NCI-H1092 (cell line): ENCODE measurements at regions not wholly inside any gene's neighbourhood (a gene's known extent, or its start where the extent isn't known, plus 50 kb on each side); places are given as distances from the start of the nearest gene placed in this dataset.

Experiments used
- DNase-seq: peaks from one replicate; lab custom pipeline; 2025; lab: John Stamatoyannopoulos, UW

- DNase-seq = no peak
Measured at GRCh38 chr4:180808862-180809261, 1434.3 kb upstream of the TENM3 start.

DNA sequence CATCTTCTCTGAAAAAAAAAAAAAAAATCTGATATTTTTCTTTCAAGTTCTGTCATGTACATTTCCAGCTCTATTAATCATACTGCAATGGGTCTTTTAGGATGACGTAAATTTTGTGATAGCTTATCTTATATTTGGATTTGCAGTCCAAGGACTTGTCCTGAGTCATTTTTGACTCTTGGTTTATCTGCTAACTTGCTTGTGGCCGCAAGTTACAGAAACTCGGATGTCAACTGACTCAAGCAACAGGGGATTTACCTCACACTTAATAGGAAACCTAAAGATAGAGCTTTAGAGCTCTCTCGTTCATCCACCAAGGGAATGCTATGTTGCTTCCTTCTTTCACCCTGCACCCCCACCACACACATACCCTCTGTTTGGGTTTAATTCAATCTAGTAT is 1433.8 kb upstream of the TENM3 start:
- DNase-seq = no peak

DNA sequence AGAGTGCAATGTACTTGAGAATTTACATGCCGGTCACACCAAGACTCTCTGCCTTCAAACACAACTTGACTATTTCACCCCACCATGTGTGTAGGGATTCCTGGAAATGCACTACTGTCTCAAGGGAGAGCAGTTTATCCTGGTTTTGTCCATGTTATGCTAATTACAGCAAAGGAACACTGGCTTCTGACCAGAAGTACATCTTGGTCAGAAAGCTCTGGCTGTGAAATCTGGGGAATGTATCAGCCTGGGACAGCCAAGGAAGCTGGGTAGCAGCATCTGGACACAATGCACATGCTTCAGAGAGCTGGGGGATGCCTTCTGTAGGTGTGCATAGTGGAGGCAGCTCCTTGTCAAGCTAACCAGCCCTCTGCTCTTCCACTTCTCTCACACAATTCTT is 1432.6 kb upstream of the TENM3 start:
- DNase-seq = no peak

- no peak for DNase-seq
Measured at GRCh38 chr4:180811556-180811955, 1431.6 kb upstream of the TENM3 start.

GRCh38 chr4:180812783-180813182 is 1430.4 kb upstream of the TENM3 start:
- no peak for DNase-seq

DNA sequence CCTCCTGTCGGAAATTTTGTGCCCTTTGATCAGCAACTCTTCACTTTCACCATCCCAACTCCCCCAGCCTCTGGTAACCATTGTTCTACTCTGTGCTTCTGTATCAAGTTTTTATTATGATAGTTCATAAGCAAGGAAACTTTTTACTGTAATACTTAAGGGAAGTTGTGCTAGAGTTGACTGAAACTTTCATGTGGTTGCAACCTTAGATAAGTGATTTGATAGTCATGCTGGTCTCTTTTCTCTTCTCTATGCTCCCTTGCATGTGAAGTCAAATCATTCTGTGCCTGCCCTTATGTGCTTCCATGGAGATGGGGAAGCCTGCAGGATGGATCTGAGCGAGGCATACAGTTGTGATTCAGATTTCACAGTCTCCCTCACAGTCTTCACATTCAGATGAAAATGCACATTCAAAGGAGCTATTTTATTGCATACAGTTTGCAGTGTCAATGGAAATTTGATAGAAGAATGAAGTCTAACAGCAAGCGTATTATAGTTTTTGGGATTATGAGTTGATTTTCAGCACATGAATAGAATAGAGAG is 1428.3 kb upstream of the TENM3 start:
- DNase-seq = no peak

- no peak for DNase-seq
Measured at GRCh38 chr4:180817529-180817928, 1425.7 kb upstream of the TENM3 start.

DNA sequence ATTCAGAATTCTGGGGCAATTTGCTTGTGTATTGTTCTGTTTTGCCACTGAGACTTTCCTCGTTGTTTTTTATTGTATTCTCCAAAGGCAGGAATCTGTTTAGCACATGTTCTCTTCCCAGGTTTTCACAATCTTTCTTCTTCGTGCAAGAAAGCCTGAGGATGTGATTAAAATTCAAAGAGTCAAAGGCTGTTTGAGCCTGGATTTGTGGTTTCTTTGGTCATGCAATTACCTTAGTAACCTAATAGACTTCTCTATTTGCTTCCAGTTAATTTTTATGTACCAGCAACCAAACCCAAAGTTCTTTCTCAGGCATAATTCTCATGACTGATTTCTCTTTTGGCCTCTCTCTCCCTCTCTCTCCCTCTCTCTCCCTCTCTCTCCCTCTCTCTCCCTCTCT is 1420.1 kb upstream of the TENM3 start:
- DNase-seq = no peak

DNA sequence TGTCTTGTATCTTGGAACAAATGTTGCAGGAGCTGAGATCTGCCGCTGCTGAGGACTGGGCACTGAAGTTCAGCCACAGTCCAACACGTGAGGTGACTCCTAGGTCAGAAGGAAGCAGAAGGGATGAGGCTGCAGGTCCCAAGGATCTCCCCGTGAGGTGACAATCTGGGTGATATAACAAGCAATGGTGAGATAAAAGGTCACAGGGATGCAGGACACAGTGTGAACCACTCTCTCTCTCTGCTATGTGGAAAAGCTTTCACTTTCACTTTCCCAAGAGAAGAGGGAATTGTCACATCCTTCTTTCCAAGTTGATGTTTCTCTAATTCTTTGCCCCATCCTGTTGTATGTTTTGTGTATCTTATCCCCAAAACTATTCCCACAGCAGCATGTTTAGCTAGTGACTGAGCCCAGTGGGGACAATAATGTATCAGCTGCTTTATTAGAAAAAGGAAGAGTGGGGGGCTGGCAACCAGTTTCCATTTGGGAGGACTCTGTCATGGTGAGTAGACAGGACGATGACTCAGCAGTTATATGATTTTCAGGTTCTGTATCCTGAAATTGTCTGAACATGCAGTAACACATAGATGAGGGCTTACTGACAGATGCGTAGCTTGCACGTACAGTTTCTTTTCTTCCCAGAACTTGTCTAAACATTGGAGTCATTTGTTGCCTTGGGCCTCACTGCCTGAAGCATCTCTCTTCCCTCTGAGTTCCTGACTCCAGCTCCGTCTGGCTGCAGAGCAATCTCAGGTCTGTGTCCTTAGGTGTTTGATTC is 1415.8 kb upstream of the TENM3 start:
- DNase-seq = no peak

- DNase-seq = peak; percentile 35
Measured at GRCh38 chr4:180828455-180829018, 1414.7 kb upstream of the TENM3 start.

- no peak for DNase-seq
Measured at GRCh38 chr4:180832073-180832472, 1411.1 kb upstream of the TENM3 start.

DNA sequence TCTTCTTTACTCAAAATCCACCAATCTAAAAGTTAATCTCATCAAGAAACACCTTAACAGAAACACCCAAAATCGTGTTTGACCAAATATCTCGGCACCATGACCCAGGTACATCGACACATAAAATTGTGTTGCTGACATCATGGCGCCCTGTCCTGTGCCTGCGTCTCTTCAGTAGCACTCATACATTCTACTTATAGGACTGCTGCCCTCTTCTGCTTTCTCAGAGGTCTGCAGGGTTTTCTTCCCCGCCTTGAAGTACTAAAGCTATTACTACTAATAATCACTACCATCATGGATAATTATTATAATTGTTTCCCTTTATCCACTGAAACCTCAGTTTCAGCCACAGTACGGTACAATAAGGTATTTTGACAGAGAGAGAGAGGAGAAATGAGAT is 1403.1 kb upstream of the TENM3 start:
- DNase-seq = no peak

DNA sequence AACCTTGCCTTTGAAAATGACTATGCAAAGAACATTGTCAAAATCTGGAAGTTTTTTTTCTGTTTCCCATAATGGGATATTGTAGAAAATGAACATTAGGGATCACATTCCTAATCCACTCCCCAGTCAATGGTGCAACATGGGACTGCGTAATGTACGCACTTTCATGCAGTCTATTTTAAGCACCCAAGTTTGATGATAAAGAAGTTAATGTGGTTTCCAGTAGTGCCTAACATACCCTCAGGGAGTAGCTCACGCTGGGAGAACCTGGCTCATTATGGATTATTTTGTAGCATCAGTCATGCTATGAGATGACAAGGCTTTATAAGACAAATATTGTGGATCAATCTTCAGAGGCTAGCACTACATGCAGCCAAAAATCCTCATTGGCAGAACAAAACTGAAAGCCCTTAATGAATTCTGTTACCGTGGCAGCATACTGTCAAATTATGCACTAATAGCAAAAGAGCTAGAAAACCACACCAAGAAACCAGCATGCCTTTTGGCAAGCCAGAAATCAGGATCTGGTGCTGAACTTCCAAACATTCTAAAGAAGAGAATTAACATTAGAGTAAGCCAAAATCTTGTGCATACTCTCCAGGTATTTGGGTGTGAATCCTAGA is 1392.8 kb upstream of the TENM3 start:
- DNase-seq = no peak

GRCh38 chr4:180852738-180853137 is 1390.5 kb upstream of the TENM3 start:
- no peak for DNase-seq

DNA sequence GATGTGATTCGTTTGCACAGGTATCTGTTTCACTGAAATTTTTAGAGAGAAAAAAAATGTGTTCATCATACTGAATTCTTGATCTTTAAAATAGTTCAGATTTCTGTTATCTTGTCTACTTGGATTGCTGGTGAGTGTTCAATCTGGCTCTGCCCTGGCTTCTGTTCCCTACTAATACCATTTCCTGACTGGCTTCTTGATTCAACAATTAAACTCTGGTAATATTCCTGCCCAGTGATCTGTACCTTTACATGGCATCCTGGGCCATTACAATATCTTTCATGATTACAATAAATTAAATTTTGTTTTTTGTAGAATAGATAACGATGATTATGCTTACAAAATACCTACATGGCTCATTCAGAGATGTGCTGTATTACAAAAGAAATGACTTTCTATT is 1388.0 kb upstream of the TENM3 start:
- DNase-seq = no peak

- no peak for DNase-seq
Measured at GRCh38 chr4:180860089-180860720, 1383.0 kb upstream of the TENM3 start.

DNA sequence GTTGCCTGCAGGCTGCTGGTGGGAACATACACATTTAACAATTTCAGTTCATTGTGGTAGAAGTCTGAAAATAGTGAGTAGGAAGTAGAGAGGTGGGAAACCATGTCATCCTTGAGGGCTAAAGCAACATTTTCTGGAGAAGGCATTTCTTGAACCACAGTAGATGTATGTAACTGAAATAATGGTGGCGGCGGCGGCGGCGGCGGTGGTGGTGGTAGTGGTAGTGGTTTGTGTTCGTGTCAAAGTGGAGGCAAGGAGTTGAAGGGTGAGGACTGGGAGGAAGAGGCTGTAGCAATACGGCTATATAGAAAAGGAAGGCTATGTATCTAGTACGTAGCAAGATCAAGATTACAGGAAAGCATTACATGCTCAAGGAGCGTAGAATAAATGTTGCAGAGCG is 1381.6 kb upstream of the TENM3 start:
- no peak for DNase-seq

DNA sequence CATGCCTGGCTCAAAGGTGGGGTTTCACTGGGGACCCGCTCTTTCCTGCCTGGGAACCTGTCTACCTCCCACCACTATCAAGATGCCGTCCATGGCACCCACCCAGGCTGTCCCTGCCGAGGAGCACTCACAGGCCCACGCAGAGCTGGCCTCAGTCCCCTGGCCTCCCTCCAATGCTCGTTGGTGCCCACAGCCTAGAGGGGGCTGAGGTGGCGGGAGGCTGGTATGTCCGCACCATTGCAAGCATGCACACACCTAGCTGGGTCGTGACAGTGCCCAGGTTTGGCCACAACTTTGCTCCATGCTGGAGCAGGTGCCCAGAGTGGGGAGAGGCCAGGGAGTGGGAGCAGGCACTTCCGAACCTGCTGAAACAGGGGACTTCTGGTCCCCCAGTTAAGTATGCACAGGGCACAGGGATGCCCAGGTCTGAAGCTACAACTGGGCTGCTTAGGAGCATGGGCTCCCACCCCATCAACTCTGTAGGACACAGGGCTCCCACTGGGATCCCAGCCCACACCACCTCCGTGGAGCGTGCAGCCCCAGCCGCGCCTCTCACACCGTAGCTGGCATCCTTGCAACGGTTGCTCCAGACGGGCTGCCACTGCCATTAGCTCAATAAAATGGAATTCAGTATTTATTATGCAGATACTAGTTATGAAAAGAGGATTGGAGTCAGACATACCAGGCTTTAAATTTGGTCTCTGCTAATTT is 1376.1 kb upstream of the TENM3 start:
- DNase-seq = no peak

GRCh38 chr4:180870623-180871022 is 1372.6 kb upstream of the TENM3 start:
- no peak for DNase-seq

DNA sequence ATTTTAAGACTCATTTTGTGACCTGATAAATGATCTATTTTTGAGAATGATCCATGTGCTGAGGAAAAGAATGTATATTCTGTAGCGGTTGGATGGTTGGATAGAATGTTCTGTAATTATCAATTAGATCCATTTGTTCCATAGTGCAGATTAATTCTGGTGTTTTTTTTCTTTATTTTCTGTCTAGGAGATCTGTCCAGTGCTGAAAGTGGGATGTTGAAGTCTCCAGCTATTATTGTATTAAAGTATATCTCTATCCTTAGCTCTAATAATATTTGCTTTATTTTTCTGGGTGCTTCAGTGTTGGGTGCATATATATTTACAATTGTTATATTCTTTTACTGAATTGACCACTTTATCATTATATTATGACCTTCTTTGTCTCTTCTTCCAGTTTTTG is 1344.9 kb upstream of the TENM3 start:
- DNase-seq = no peak

DNA sequence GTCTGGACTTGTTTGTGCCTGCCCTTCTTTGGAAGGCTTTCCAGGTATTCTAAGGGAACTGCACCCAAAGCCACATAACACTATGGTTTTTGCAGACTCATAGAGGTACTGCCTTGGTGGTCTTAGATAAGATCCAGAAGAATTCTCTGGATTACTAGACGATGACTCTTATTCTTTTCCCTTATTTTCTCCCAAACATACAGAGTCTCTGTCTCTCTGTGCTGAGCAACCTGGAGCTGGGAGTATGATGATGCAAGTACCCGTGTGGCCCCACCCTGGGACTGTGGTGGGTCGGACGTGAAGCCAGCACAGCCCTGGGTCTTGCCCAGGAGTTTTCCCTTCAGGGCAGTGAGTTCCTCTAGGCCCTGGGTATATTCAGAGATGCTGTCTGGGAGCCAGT is 1342.4 kb upstream of the TENM3 start:
- no peak for DNase-seq

- no peak for DNase-seq
Measured at GRCh38 chr4:180909279-180909678, 1333.9 kb upstream of the TENM3 start.
